ENCODE measurements at regions not wholly inside any gene's neighbourhood (a gene's known extent, or its start where the extent isn't known, plus 50 kb on each side); places are given as distances from the start of the nearest gene placed in this dataset.

- Histone ChIP-seq H2AK5ac (ENCODE audit: insufficient read length, low read length) (no peak overlapping the region), H2BK20ac (ENCODE audit: low read depth, low read length, poor library complexity, severe bottlenecking) (no peak overlapping the region), H3K23me2 (ENCODE audit: insufficient read length, low read depth, low read length, poor library complexity, severe bottlenecking) (no peaks in the 10 kb centered on the region), H2AFZ (ENCODE audit: low read length) (no peak overlapping the region), H4K91ac (ENCODE audit: insufficient read length, low read depth, low read length) (no peak overlapping the region), H3K27me3 (ENCODE audit: insufficient read depth, low read length) (no peaks in the 10 kb centered on the region), H3K79me1 (ENCODE audit: insufficient read depth, low read depth, low read length, poor library complexity, severe bottlenecking) (no peaks in the 10 kb centered on the region), H2BK5ac (ENCODE audit: insufficient read length, low read length) (no peak overlapping the region), H3K18ac (ENCODE audit: insufficient read length, low read depth, low read length) (no peak overlapping the region), H4K20me1 (ENCODE audit: control insufficient read depth, insufficient read depth, insufficient read length) (no peaks in the 10 kb centered on the region), H3K56ac (ENCODE audit: insufficient read length, low read depth, low read length) (no peak overlapping the region), H3K79me2 (ENCODE audit: insufficient read depth, low read length) (no peaks in the 10 kb centered on the region), H3K4me1 (ENCODE audit: insufficient read depth, low read length) (no peaks in the 10 kb centered on the region), H4K5ac (ENCODE audit: insufficient read length, low read depth, low read length) (no peak overlapping the region), H2BK15ac (ENCODE audit: low read depth, low read length) (no peak overlapping the region), H4K8ac (replicated peaks; ENCODE audit: insufficient read length, low read depth, low read length) (no peak overlapping the region), H3K23ac (ENCODE audit: insufficient read length, low read depth, low read length) (no peak overlapping the region), H3K4me2 (ENCODE audit: insufficient read depth, insufficient read length, low read length) (no peak overlapping the region), H2BK12ac (ENCODE audit: insufficient read length, low read depth, low read length) (no peak overlapping the region), H3K4ac (ENCODE audit: low read depth, low read length) (no peak overlapping the region), H3K9ac (ENCODE audit: extremely low read depth, insufficient read length, low read length) (no peak overlapping the region), H3K9me3 (ENCODE audit: control insufficient read depth, low read depth, low read length) (no peaks in the 10 kb centered on the region), H3K27ac (ENCODE audit: insufficient read length, low read depth, low read length) (no peak overlapping the region), H3K14ac (ENCODE audit: insufficient read depth, low read length) (no peak overlapping the region), H2BK120ac (ENCODE audit: low read depth, low read length, poor library complexity, severe bottlenecking) (no peak overlapping the region), H3T11ph (ENCODE audit: low read length) (no peak overlapping the region)
- Mint-ChIP-seq H3K27ac (peak overlapping the region in 1 of 3 experiments; percentile 70; a peak in 1 of 7 replicates), H3K4me1 (peaks cover 4 to 6% of the 10 kb centered on the region in 2 experiments; a peak in 3 of 4 replicates), H3K9me3 (no peaks in the 10 kb centered on the region), H3K36me3 (ENCODE audit: insufficient read depth in 1 of 3, low read depth in 3 of 3) (no peaks in the 10 kb centered on the region), H3K4me3 (no peak overlapping the region), H3K27me3 (ENCODE audit: low read depth) (no peaks in the 10 kb centered on the region)
- no peak for TF ChIP-seq CTCF (conservative IDR thresholded peaks at IDR 0.05)
- no CpG with 5 or more reads among the region's 2 CpGs for WGBS (ENCODE audit: extremely low coverage, insufficient read length, low lambda C conversion rate)
- no peak for DNase-seq
Measured at GRCh38 chr15:47356297-47356696, 361.0 kb upstream of the SEMA6D start.

Data from H9 (cell line).